OCI-LY1 (cell line): ENCODE measurements at regions not wholly inside any gene's neighbourhood (a gene's known extent, or its start where the extent isn't known, plus 50 kb on each side); places are given as distances from the start of the nearest gene placed in this dataset.

Experiments used
- H2AFZ ChIP-seq: fragments of 200-600 bp; sonication (generic), shearing (Covaris generic); 2 replicates; pipeline ENCODE4 v1.6.0; 2014; ENCODE audit warnings: antibody characterized with exemption, mild to moderate bottlenecking, low read length
- H3F3A ChIP-seq: fragments of 200-600 bp; sonication (generic), shearing (Covaris generic); 2 replicates; pipeline ENCODE4 v1.6.0; 2014; ENCODE audit warnings: mild to moderate bottlenecking, antibody characterized with exemption, low read length, moderate library complexity; ENCODE audit not compliant: insufficient read depth
- H3K27ac ChIP-seq: fragments of 200-600 bp; sonication (generic); 2 replicates; pipeline ENCODE4 v1.5.1; 2014; ENCODE audit warnings: low read length, mixed run types, mild to moderate bottlenecking, low read depth; ENCODE audit not compliant: poor library complexity, severe bottlenecking
- H3K27me3 ChIP-seq: fragments of 200-600 bp; sonication (generic); 2 replicates; pipeline ENCODE4 v1.6.0; 2014; ENCODE audit warnings: antibody characterized with exemption, mild to moderate bottlenecking, low read length, moderate library complexity; ENCODE audit not compliant: insufficient read depth
- H3K36me3 ChIP-seq: fragments of 200-600 bp; sonication (generic); 2 replicates; pipeline ENCODE4 v1.6.1; 2014; ENCODE audit warnings: mild to moderate bottlenecking, antibody characterized with exemption, low read length, moderate library complexity, mixed read lengths; ENCODE audit not compliant: insufficient read depth
- H3K4me1 ChIP-seq: fragments of 200-600 bp; sonication (generic); 2 replicates; pipeline ENCODE4 v1.5.1; 2014; ENCODE audit warnings: mild to moderate bottlenecking, low read length, moderate library complexity; ENCODE audit not compliant: insufficient read depth, severe bottlenecking
- H3K4me2 ChIP-seq: fragments of 200-600 bp; sonication (generic), shearing (Covaris generic); 2 replicates; pipeline ENCODE4 v1.6.1; 2014; ENCODE audit warnings: low read length
- H3K4me3 ChIP-seq: fragments of 200-600 bp; sonication (generic); 2 replicates; pipeline ENCODE4 v1.5.1; 2014; ENCODE audit warnings: low read length, low read depth, mild to moderate bottlenecking, mixed read lengths; ENCODE audit not compliant: poor library complexity, severe bottlenecking
- H3K79me2 ChIP-seq: fragments of 200-600 bp; shearing (Covaris generic); 2 replicates; pipeline ENCODE4 v1.6.1; 2016; ENCODE audit warnings: mixed run types, low read length, mixed read lengths; ENCODE audit not compliant: insufficient read depth
- H3K9ac ChIP-seq: fragments of 200-600 bp; sonication (generic), shearing (Covaris generic); 2 replicates; pipeline ENCODE4 v1.6.1; 2014; ENCODE audit warnings: mild to moderate bottlenecking, low read length, mixed read lengths
- H3K9me2 ChIP-seq: fragments of 200-600 bp; sonication (generic), shearing (Covaris generic); 2 replicates; pipeline ENCODE4 v1.6.1; 2014; ENCODE audit warnings: low read depth, mild to moderate bottlenecking, low read length, mixed read lengths
- H3K9me3 ChIP-seq: fragments of 200-600 bp; shearing (Covaris generic); 2 replicates; pipeline ENCODE4 v1.6.1; 2014; ENCODE audit warnings: low read length, mixed read lengths
- H4K20me1 ChIP-seq: fragments of 200-600 bp; sonication (generic), shearing (Covaris generic); 2 replicates; pipeline ENCODE4 v1.6.0; 2016; ENCODE audit warnings: mild to moderate bottlenecking, low read length; ENCODE audit not compliant: insufficient read depth
- CTCF ChIP-seq: fragments of 200-600 bp; sonication (generic), shearing (Covaris generic); IDR thresholded peaks from 2 replicates; pipeline ENCODE4 v1.5.1; 2017; ENCODE audit warnings: mild to moderate bottlenecking, antibody characterized with exemption, low read length, moderate library complexity, mixed read lengths
- EZH2 ChIP-seq: fragments of 200-600 bp; sonication (generic), shearing (Covaris generic); IDR thresholded peaks from 2 replicates; pipeline ENCODE4 v1.8.0; 2017; ENCODE audit warnings: borderline replicate concordance, mixed run types, mild to moderate bottlenecking, antibody characterized with exemption, low read length, moderate library complexity, mixed read lengths

DNA sequence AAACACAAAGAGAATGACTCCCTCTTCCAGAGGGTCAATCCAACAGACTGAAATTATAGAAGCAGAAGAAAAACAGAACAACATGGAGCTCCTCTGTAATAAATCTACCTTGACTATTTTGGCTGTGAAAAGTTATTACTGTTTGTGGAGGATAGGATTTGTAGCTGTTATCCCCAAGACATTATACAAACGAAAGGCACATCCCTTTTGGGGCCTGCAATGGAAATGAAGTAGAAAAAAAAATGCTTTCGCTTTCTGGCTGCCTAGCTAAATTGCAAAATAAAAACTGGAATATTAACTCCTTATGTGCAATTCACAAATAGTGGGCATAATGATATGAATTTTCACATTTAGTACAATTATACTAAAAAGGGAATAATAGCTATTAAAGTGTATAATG is 123.8 kb upstream of the CCDC179 start:
- no peak overlapping the region for H3K4me2 ChIP-seq

DNA sequence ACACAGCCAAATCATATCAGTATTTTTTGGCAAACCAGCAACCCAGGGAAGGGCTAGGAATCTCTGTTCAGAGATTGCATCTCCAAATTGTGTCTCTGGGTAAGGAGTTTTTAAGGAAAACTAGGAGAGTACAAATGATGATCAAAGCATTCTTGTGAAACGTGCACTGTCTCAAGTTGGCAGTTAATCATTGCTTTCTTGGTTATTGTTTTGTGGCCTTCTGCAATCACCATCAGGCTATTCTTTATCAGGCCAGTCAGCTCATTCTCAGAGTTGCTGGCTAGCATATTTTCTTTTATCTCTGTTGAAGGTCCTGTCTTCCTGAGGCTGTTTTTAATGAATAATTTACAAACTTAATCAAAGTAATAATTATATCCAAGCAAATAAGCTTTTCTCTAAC is 129.1 kb upstream of the CCDC179 start:
- Histone ChIP-seq H3K36me3 (no peaks in the 10 kb centered on the region), H3K4me2 (no peak overlapping the region), H2AFZ (no peak overlapping the region), H3K27ac (no peak overlapping the region), H3K4me3 (no peak overlapping the region), H4K20me1 (no peaks in the 10 kb centered on the region), H3K4me1 (no peaks in the 10 kb centered on the region), H3K27me3 (no peaks in the 10 kb centered on the region), H3K9me2 (no peaks in the 10 kb centered on the region), H3K79me2 (no peaks in the 10 kb centered on the region), H3K9me3 (0 out of 2 replicates have a peak, but pooled peaks cover 2% of the 10 kb centered on the region), H3K9ac (no peak overlapping the region), H3F3A (no peaks in the 10 kb centered on the region)
- no peak for TF ChIP-seq CTCF
- TF ChIP-seq EZH2, result no peak

More for the DNA sequence above, 123.8 kb upstream of the CCDC179 start:
- Histone ChIP-seq H3K36me3 (no peaks in the 10 kb centered on the region), H3F3A (no peaks in the 10 kb centered on the region), H3K9me2 (no peaks in the 10 kb centered on the region), H4K20me1 (no peaks in the 10 kb centered on the region), H2AFZ (no peak overlapping the region), H3K4me1 (no peaks in the 10 kb centered on the region), H3K79me2 (no peaks in the 10 kb centered on the region), H3K27me3 (no peaks in the 10 kb centered on the region), H3K9ac (no peak overlapping the region), H3K9me3 (no peaks in the 10 kb centered on the region), H3K27ac (no peak overlapping the region), H3K4me3 (no peak overlapping the region)
- no peak for TF ChIP-seq CTCF
- TF ChIP-seq EZH2, result no peak

DNA sequence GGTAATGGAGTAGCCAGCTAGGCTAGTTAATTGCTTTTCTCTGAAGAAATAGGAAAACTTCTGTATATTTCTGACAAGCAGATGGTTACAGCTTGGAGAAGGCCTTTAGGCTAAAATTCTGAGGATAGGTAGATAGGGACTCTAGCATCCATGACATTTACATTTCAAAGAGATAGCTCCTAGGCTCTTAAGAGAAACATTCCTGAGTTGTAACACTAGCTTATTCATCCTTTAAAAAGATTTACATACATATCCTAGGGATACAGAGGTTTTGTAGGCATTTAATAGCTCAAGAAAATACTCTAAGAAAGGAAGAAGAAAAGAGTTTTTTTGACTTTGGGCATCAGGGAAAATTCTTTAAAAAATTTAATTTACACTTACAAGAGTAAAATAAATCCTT is 130.9 kb upstream of the CCDC179 start:
- no peak overlapping the region for H3K27ac ChIP-seq
- no peaks in the 10 kb centered on the region for H3F3A ChIP-seq
- H3K79me2 ChIP-seq, result no peaks in the 10 kb centered on the region
- 0 out of 2 replicates have a peak, but pooled peaks cover 2% of the 10 kb centered on the region for H3K9me3 ChIP-seq
- no peak for TF ChIP-seq EZH2
- TF ChIP-seq CTCF, result no peak
- H3K9ac ChIP-seq, result no peak overlapping the region
- no peaks in the 10 kb centered on the region for H3K9me2 ChIP-seq
- H3K4me1 ChIP-seq, result no peaks in the 10 kb centered on the region
- no peaks in the 10 kb centered on the region for H3K36me3 ChIP-seq
- no peaks in the 10 kb centered on the region for H3K27me3 ChIP-seq
- H4K20me1 ChIP-seq, result no peaks in the 10 kb centered on the region
- H3K4me3 ChIP-seq, result no peak overlapping the region
- no peak overlapping the region for H2AFZ ChIP-seq
- H3K4me2 ChIP-seq, result no peak overlapping the region
